GM12891 (cell line): ENCODE measurements at regions not wholly inside any gene's neighbourhood (a gene's known extent, or its start where the extent isn't known, plus 50 kb on each side); places are given as distances from the start of the nearest gene placed in this dataset.
"Not testable (repeated sequence)": the region's sequence is repeated elsewhere in the genome, so short reads cannot be mapped to it uniquely, and the experiment has no call there.

Experiments
- DNase-seq: peaks from one replicate; pipeline ENCODE4 v3.0.0; 2011; ENCODE audit warnings: low spot score; ENCODE audit not compliant: insufficient read length
- FAIRE-seq: peaks from 2 replicates; lab custom pipeline; 2011; peaks lifted over from hg19 to GRCh38; lab: Jason Lieb, UNC
- PAX5 ChIP-seq: IDR thresholded peaks from 2 replicates; pipeline ENCODE4 v1.6.1; 2011; ENCODE audit warnings: low read length, moderate library complexity, mild to moderate bottlenecking; ENCODE audit not compliant: insufficient read depth, severe bottlenecking
- POLR2A ChIP-seq: IDR thresholded peaks from 2 replicates; pipeline ENCODE4 v1.6.1; 2011; ENCODE audit warnings: low read depth, low read length, control low read depth
- POLR2AphosphoS5 ChIP-seq: IDR thresholded peaks from 2 replicates; pipeline ENCODE4 v1.6.1; 2011; ENCODE audit warnings: low read depth, low read length, control low read depth
- POU2F2 ChIP-seq: IDR thresholded peaks from 2 replicates; pipeline ENCODE4 v1.6.1; 2011; ENCODE audit warnings: low read depth, mild to moderate bottlenecking, control low read depth, low read length, moderate library complexity
- SPI1 ChIP-seq: IDR thresholded peaks from 2 replicates; pipeline ENCODE4 v1.6.1; 2011; ENCODE audit warnings: low read depth, low read length, control low read depth
- TAF1 ChIP-seq: IDR thresholded peaks from 2 replicates; pipeline ENCODE4 v1.6.1; 2011; ENCODE audit warnings: low read depth, low read length, control low read depth

- DNase-seq (no peak), FAIRE-seq (no peak)
- TF ChIP-seq PAX5 (no peak), POU2F2 (no peak), SPI1 (no peak), POLR2AphosphoS5 (no peak), TAF1 (no peak), POLR2A (no peak)
These were observed 543.7 kb downstream of the DMRTA1 start for GRCh38 chr9:22990349-22990748.

DNA sequence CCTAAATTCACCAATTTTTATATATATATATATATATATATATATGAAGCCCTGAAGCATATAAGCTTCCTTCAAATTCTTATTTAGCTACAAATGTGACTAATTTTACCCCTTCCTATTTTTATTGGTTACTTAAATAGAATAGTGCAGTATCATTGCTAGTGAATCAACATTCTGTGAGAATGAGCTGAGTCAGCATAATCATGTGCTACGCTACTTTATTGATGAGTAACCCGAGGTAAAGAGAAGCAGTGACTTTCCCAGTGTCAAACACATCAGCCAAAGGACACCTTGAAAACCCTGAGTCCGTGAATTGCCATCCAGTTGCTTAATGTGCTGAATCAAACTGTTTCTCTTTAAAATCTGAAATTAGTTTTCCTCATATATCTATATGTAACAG lies 546.2 kb downstream of the DMRTA1 start:
- FAIRE-seq (no peak), DNase-seq (no peak)
- TF ChIP-seq POU2F2 (no peak), PAX5 (no peak), SPI1 (no peak), TAF1 (no peak)

DNA sequence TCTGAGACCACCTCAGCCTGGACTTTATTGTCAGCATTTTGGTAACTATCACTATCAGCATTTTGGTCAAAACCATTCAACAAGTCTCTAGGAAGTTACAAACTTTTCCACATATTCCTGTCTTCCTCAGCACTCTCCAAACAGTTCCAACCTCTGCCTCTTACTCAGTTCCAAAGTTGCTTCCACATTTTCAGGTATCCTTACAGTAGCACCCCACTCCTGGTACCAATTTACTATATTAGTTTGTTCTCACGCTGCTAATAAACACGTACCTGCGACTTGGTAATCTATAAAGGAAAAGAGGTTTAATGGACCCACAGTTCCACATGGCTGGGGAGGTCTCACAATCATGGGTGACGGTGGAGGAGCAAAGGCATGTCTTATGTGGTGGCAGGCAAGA lies 551.3 kb downstream of the DMRTA1 start:
- FAIRE-seq (no peak), DNase-seq (no peak)

GRCh38 chr9:23005156-23005555 lies 558.5 kb downstream of the DMRTA1 start:
- no peak for DNase-seq
- no peak for FAIRE-seq
- no peak for TF ChIP-seq POLR2AphosphoS5
- TF ChIP-seq POU2F2: no peak
- no peak for TF ChIP-seq POLR2A
- TF ChIP-seq SPI1: no peak
- TF ChIP-seq PAX5: no peak
- TF ChIP-seq TAF1: no peak

More for the DNA sequence above, 551.3 kb downstream of the DMRTA1 start:
- TF ChIP-seq PAX5 (no peak), POU2F2 (no peak), POLR2A (no peak), SPI1 (no peak), TAF1 (no peak)

DNA sequence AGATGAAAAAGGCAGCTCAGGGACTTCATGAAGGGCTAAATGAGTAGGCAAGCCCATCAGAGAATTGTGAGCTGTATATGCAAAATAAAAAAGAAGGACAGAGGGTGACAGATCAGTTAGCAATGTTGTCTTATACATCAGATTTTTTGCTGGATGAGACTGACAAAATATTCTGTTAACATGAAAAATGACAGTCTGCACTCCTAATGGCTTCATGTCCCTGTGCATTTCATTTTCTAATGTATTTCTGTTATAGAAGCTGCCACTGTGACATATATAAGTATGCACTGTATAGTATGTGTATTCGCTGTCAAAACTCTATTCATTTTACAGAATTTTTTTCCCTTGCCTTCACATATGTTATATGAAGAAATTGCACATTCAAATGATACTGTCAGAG lies 559.5 kb downstream of the DMRTA1 start:
- FAIRE-seq (no peak), DNase-seq (no peak)

GRCh38 chr9:23011669-23012068 lies 565.0 kb downstream of the DMRTA1 start:
- FAIRE-seq: no peak
- TF ChIP-seq POLR2A (no peak), SPI1 (no peak), POU2F2 (no peak), TAF1 (no peak), POLR2AphosphoS5 (no peak), PAX5 (no peak)
- no peak for DNase-seq

More for the DNA sequence above, 559.5 kb downstream of the DMRTA1 start:
- TF ChIP-seq PAX5 (no peak), POLR2AphosphoS5 (no peak), TAF1 (no peak), SPI1 (no peak), POLR2A (no peak), POU2F2 (no peak)

DNA sequence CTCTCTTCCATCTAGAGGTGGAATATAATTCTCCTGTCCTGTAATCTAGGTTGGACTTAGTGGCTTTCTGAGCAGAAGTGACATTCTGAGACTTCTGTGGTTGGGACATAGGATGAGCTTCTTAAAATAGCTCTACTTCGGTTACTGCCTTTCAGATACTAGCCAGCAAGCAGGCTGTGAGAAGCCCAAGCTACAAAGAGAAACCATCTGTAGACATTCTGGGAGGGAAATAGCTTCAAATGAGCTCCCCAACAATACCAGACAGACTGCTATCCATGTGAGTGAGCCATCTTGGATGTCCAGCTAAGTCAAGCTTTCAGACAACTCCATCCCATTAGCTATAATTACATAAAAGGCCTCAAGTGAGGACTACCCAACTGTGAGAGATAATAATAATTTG lies 568.9 kb downstream of the DMRTA1 start:
- no peak for DNase-seq
- no peak for FAIRE-seq

DNA sequence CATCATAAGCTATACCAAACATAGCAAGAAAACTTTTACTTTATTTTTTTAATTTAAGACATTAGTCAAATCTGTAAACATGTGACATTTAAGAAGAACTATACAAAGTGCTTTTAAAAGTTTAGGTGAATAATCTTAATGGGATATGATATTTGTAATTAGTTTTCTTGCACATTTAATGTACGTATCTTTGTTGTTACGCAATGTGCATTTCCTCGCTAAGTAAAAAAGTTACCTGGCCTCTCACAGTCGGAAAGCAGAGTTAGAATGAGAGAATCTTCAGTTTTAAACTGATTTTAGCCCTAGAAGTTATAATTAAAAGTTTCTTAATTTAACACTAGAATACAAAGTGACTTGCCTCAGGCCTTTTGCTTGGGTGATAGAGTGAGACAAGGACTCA lies 589.8 kb downstream of the DMRTA1 start:
- FAIRE-seq: no peak
- no peak for TF ChIP-seq PAX5
- no peak for TF ChIP-seq TAF1
- TF ChIP-seq POLR2AphosphoS5: no peak
- no peak for TF ChIP-seq SPI1
- TF ChIP-seq POU2F2: no peak

More for the DNA sequence above, 568.9 kb downstream of the DMRTA1 start:
- TF ChIP-seq POLR2AphosphoS5 (no peak), TAF1 (no peak), POLR2A (no peak), SPI1 (no peak)

DNA sequence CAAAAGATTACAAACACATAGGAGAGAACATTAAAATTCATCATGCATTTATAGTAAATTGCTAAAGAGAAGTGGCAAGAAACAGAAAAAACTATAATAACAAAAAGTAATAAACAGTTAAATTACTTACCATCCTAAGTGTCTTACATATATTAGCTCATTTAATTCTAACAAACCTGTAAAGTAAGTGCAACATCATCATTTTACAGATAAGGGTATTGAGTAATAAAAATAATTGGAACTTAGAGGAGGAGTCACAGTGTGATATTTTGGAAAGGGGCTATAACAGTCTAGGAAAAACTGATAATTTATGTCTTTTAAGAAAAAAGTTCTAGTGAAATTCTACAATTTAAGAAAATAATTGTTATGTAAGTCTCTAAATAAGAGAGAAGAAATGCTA lies 592.8 kb downstream of the DMRTA1 start:
- no peak for TF ChIP-seq TAF1
- no peak for DNase-seq
- FAIRE-seq: no peak

More for the DNA sequence above, 589.8 kb downstream of the DMRTA1 start:
- DNase-seq: no peak

DNA sequence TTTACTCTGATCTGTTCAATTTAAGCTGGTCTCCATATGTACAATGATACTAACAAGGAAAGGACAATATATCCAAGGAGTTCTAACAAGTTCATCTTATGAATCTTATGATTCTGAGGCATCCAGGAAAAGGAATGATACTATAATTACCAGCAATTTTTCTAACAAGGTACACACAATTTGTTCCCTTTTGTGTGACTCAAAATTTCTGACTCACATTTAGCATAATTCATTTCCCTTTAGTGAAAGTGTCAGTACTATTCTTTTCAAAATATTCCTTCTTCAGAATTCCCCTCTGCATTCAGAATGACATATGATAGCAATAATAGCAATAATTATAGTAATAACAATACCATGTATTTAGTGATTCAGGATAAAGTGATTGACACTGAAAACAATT lies 594.8 kb downstream of the DMRTA1 start:
- DNase-seq (no peak), FAIRE-seq (no peak)
- TF ChIP-seq POLR2AphosphoS5 (no peak), SPI1 (no peak), POU2F2 (no peak), PAX5 (no peak), TAF1 (no peak), POLR2A (no peak)

DNA sequence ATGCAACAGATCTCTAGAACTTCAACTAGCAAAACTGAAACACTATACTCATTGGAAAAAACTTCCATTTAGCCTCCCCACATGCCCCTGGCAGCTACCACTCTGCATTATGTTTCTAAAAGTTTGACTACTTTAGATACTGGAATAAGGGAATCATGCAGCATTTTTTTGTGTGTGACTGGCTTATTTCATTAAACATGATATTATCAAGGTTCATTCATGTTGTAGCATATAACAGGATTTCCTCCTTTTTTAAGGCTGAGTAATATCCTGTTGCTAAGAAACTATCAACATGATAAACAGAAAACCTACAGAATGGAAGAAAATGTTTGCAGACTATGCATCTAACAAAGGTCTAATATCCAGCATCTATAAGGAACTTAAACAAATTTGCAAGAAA lies 597.9 kb downstream of the DMRTA1 start:
- no peak for TF ChIP-seq PAX5
- no peak for TF ChIP-seq SPI1
- TF ChIP-seq POLR2AphosphoS5: no peak
- no peak for TF ChIP-seq POU2F2
- no peak for TF ChIP-seq POLR2A
- TF ChIP-seq TAF1: no peak
- FAIRE-seq: no peak

GRCh38 chr9:23046026-23046425 lies 599.4 kb downstream of the DMRTA1 start:
- not testable (repeated sequence) for DNase-seq, FAIRE-seq

More for the DNA sequence above, 597.9 kb downstream of the DMRTA1 start:
- no peak for DNase-seq
